ENCODE measurements at regions not wholly inside any gene's neighbourhood (a gene's known extent, or its start where the extent isn't known, plus 50 kb on each side); places are given as distances from the start of the nearest gene placed in this dataset.

GRCh38 chr10:130745251-130745650, 566.3 kb downstream of the TCERG1L start:
- no peak for DNase-seq (ENCODE audit: low spot score)

- DNase-seq (ENCODE audit: low spot score): no peak
Measured at GRCh38 chr10:130745821-130746220, 565.7 kb downstream of the TCERG1L start.

GRCh38 chr10:130746311-130746710, 565.2 kb downstream of the TCERG1L start:
- DNase-seq (ENCODE audit: low spot score): no peak

- DNase-seq (ENCODE audit: low spot score): no peak
Measured at GRCh38 chr10:130747356-130747755, 564.2 kb downstream of the TCERG1L start.

- no peak for DNase-seq (ENCODE audit: low spot score)
Measured at GRCh38 chr10:130747946-130748345, 563.6 kb downstream of the TCERG1L start.

DNA sequence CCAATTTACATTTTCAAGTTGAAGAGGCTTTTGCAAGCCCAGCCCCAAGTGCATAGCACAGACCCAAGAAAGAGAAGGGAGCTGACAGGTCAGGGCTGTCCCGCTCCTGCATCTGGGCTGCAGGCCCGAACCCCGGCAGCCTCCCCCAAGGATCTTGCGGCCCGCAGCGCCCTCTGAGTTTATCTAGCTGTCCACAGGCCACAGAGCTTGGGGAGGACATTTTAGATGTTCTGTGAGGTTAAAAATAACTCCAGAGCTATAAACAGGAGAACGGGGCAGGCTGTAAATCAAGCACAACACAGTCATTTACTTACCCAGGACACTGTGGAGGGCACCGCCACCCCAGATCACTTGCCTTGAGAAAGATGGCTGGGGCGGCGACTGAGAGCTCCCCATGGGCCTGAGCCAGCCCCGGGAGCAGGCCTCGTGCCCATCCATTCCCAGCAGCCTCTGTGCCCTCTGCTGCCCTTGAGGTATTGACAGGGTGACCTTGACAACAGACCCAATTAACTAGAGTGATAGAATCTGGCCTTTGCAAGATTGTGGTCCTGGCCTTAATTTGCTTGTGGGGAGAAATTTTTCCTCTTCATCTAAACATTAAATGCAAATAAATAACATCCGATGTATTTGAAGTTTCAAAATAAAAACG, 563.0 kb downstream of the TCERG1L start:
- DNase-seq (ENCODE audit: low spot score): no peak

- DNase-seq (ENCODE audit: low spot score): no peak
Measured at GRCh38 chr10:130749911-130750310, 561.6 kb downstream of the TCERG1L start.

GRCh38 chr10:130750441-130750840, 561.1 kb downstream of the TCERG1L start:
- DNase-seq (ENCODE audit: low spot score): no peak

DNA sequence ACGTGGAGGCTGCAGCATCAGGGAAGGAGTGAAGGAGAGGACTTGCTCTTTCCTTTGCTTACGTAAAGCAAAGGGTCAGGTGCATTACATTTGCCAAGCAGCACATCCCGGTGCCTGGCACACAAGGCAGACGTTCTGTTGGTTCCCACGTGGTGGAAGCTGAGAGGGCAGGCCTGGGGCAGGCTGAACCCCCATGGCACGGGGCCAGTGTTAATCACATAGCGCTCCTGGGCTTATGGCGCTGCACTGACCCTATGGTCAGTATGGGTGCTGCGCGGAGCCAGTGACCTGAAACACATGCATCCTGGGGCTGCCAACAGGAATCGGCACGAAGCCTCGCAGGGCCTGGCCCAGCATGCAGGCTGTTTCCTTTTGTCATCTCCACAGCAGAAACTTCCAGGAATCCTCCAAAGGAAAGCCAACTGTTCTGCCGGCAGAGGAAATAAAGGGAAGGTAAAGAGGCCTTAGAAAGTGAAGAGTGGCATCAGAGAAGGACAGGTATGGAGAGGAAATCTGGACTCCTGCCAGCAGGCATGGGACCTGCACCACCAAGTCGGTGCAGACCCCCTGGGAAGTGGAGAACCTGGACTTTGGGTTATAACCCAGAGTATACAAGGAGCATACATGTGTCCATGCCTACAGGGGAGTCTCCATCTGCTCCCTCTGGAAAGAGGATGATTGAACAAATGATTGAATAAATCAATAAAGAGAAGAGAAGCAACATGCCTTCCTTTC, 560.2 kb downstream of the TCERG1L start:
- DNase-seq (ENCODE audit: low spot score): no peak

DNA sequence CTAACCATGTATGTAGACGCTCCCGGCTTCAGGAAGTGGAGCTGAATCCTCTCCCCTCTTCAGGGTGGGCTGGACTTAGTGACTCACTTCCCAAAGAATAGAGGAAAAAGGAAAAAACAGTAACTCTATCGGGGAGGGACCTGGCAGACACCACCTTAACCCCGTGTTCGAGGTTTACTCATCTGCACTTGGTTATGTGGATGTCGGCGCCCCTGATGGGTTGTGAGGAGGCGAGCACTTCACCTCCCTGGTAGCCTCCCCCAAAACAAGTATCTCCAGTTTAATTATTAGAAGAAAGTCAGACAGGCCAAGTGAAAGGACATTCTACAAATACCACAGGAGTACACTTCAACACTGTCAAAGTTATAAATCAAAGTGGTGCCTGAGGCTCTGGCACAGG, 559.7 kb downstream of the TCERG1L start:
- DNase-seq (ENCODE audit: low spot score): no peak

DNA sequence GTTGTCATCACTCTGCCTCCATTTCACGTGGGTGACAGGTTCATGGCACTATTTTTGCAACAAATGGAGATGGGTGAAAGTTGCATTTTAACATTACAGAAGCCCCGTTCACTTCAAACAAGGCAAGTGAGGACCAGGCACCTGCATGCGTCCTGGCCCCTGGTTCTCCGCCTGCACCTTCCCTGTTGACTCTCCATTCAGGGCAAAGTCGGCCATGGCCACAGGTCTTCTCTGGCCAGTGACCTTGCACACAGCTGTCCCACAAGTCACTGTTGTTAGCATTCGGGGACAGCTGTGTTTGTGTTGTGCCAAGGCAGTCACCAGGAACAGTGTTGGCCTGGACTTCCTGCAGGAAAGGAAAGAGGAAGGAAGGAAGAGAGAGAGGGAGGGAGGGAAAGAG, 554.9 kb downstream of the TCERG1L start:
- no peak for DNase-seq (ENCODE audit: low spot score)

- DNase-seq (ENCODE audit: low spot score): no peak
Measured at GRCh38 chr10:130757271-130757670, 554.2 kb downstream of the TCERG1L start.

- no peak for DNase-seq (ENCODE audit: low spot score)
Measured at GRCh38 chr10:130757821-130758489, 553.6 kb downstream of the TCERG1L start.

GRCh38 chr10:130758529-130758928, 553.0 kb downstream of the TCERG1L start:
- no peak for DNase-seq (ENCODE audit: low spot score)

- no peak for DNase-seq (ENCODE audit: low spot score)
Measured at GRCh38 chr10:130761032-130761575, 550.4 kb downstream of the TCERG1L start.

GRCh38 chr10:130761788-130762301, 549.7 kb downstream of the TCERG1L start:
- DNase-seq (ENCODE audit: low spot score): no peak

- no peak for DNase-seq (ENCODE audit: low spot score)
Measured at GRCh38 chr10:130762491-130762890, 549.0 kb downstream of the TCERG1L start.

GRCh38 chr10:130763071-130763470, 548.5 kb downstream of the TCERG1L start:
- DNase-seq (ENCODE audit: low spot score): no peak

GRCh38 chr10:130763491-130763890, 548.0 kb downstream of the TCERG1L start:
- DNase-seq (ENCODE audit: low spot score): no peak

GRCh38 chr10:130764651-130765050, 546.9 kb downstream of the TCERG1L start:
- no peak for DNase-seq (ENCODE audit: low spot score)

DNA sequence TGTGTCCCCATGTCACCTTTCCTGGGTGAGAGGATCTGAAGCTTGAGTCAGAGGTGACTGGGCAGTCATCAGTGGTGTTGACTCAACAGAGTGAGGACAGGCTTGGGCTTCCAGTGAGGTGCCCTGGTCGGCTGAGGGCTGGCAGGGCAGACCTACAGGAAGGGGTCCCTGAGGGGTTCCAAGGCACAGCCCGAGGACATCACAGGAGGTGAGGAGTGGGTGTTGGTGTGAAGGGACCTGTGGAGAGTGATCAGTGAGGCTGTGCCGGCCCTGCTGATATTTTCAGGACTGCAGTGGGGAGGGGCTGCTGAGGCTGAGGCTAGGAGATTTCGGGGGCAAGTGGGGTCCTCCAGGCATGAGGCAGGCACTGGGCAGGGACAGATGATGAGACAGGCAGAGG, 545.5 kb downstream of the TCERG1L start:
- DNase-seq (ENCODE audit: low spot score): no peak

- no peak for DNase-seq (ENCODE audit: low spot score)
Measured at GRCh38 chr10:130767116-130767730, 544.3 kb downstream of the TCERG1L start.

Data from cerebellar cortex (tissue), 1 donor.